ENCODE measurements at regions not wholly inside any gene's neighbourhood (a gene's known extent, or its start where the extent isn't known, plus 50 kb on each side); places are given as distances from the start of the nearest gene placed in this dataset.
A peak's percentile ranks its signal among the peaks of the same experiment; 100 is the strongest.

DNA sequence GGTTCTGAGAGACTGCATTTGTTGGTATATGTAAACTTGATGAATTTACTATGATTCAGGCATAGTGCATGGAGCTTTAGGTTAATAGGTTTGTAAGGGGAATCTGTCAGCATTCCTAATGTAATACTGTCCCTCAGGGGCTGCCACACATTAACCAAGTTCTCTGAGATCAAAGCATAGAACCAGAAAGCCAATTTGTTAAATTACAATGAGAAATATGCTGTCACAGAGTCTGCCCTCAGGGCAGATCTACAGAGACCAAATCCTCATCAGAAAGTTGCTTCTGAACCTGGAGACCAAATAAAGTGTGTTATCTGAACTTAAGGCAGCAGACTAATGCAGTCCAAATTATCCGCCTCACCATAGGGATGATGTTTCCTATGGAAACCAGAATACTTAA lies 250.8 kb upstream of the HTR1E start:
- no peaks in the 10 kb centered on the region for H3K9me3 ChIP-seq (ENCODE audit: low read length)
- H3F3A ChIP-seq (ENCODE audit: low read length, unreplicated experiment) = no peaks in the 10 kb centered on the region
- no peak overlapping the region for H2AFZ ChIP-seq (ENCODE audit: low read length)
- no peaks in the 10 kb centered on the region for H4K20me1 ChIP-seq (ENCODE audit: low read length)
- ATAC-seq = no peak
- H3K9me2 ChIP-seq (replicated peaks; ENCODE audit: low read length) = no peaks in the 10 kb centered on the region
- H3K4me2 ChIP-seq (ENCODE audit: low read length) = no peak overlapping the region
- ChIA-PET POLR2A (ENCODE audit: unreplicated experiment) (no interaction called here), CTCF (no interaction called here)
- BruUV-seq (replicated peaks) = no TSS peak
- no peaks in the 10 kb centered on the region for H3K4me1 ChIP-seq (ENCODE audit: insufficient read depth, low read length)
- H3K9ac ChIP-seq (ENCODE audit: low read length) = no peak overlapping the region
- no peak overlapping the region for H3K27ac ChIP-seq (ENCODE audit: low read length)
- H3K79me2 ChIP-seq (ENCODE audit: low read length) = no peaks in the 10 kb centered on the region
- TF ChIP-seq EZH2 (IDR thresholded peaks at IDR 0.05; ENCODE audit: low read length, unreplicated experiment) (no peak), EZH2phosphoT487 (IDR thresholded peaks at IDR 0.05; ENCODE audit: borderline replicate concordance, low read length) (no peak)
- TF ChIP-seq, protein P1, sequence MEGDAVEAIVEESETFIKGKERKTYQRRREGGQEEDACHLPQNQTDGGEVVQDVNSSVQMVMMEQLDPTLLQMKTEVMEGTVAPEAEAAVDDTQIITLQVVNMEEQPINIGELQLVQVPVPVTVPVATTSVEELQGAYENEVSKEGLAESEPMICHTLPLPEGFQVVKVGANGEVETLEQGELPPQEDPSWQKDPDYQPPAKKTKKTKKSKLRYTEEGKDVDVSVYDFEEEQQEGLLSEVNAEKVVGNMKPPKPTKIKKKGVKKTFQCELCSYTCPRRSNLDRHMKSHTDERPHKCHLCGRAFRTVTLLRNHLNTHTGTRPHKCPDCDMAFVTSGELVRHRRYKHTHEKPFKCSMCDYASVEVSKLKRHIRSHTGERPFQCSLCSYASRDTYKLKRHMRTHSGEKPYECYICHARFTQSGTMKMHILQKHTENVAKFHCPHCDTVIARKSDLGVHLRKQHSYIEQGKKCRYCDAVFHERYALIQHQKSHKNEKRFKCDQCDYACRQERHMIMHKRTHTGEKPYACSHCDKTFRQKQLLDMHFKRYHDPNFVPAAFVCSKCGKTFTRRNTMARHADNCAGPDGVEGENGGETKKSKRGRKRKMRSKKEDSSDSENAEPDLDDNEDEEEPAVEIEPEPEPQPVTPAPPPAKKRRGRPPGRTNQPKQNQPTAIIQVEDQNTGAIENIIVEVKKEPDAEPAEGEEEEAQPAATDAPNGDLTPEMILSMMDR (conservative IDR thresholded peaks at IDR 0.05; ENCODE audit: low read depth, low read length) = no peak
- no peaks in the 10 kb centered on the region for H3K27me3 ChIP-seq (ENCODE audit: low read length)
- intact Hi-C loops (cut with micrococcal nuclease) = no loop called here
- H3K36me3 ChIP-seq (ENCODE audit: low read depth, low read length) = no peaks in the 10 kb centered on the region
- no peak overlapping the region for H3K4me3 ChIP-seq (ENCODE audit: low read length)
- DNase-seq = no peak

DNA sequence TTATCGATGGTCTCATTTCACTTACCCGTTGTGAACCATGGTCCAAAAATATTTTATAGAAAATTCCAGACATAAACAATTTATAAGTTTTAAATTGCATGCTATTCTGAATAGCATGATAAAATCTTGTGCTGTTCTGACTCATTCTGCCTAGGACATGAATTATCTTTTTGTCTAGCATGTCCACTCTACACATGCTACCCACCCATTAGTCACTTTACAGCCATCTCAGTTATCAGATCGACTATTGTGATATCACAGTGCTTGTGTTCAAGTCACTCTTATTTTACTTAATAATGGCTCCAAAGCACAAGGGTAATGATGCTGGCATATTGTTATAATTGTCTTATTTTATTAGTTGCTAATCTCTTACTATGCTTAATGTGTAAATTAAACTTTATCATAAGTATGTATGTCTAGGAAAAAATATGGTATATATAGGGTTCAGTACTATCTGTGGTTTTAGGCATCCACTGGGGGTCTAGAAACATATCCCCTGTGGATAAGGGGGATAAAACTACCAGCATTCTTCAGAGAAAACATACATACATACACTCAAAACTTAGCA lies 252.0 kb upstream of the HTR1E start:
- Histone ChIP-seq H3K27me3 (ENCODE audit: low read length) (no peaks in the 10 kb centered on the region), H3K4me3 (ENCODE audit: low read length) (no peak overlapping the region), H3K79me2 (ENCODE audit: low read length) (no peaks in the 10 kb centered on the region), H3K9me2 (replicated peaks; ENCODE audit: low read length) (no peaks in the 10 kb centered on the region), H3K27ac (ENCODE audit: low read length) (no peak overlapping the region), H2AFZ (ENCODE audit: low read length) (no peak overlapping the region), H4K20me1 (ENCODE audit: low read length) (no peaks in the 10 kb centered on the region), H3K4me1 (ENCODE audit: insufficient read depth, low read length) (no peaks in the 10 kb centered on the region), H3K9me3 (ENCODE audit: low read length) (no peaks in the 10 kb centered on the region), H3K9ac (ENCODE audit: low read length) (no peak overlapping the region), H3K36me3 (ENCODE audit: low read depth, low read length) (no peaks in the 10 kb centered on the region), H3F3A (ENCODE audit: low read length, unreplicated experiment) (no peaks in the 10 kb centered on the region), H3K4me2 (ENCODE audit: low read length) (no peak overlapping the region)
- no peak for TF ChIP-seq EZH2 (IDR thresholded peaks at IDR 0.05; ENCODE audit: low read length, unreplicated experiment)
- TF ChIP-seq EZH2phosphoT487 (IDR thresholded peaks at IDR 0.05; ENCODE audit: borderline replicate concordance, low read length) = no peak
- TF ChIP-seq, protein P1 (conservative IDR thresholded peaks at IDR 0.05; ENCODE audit: low read depth, low read length) = no peak
- ChIA-PET POLR2A (ENCODE audit: unreplicated experiment) (no interaction called here), CTCF (no interaction called here)
- ATAC-seq (no peak), DNase-seq (peak; percentile 6)
- intact Hi-C loops (cut with micrococcal nuclease) = no loop called here
- BruUV-seq (replicated peaks) = no TSS peak

DNA sequence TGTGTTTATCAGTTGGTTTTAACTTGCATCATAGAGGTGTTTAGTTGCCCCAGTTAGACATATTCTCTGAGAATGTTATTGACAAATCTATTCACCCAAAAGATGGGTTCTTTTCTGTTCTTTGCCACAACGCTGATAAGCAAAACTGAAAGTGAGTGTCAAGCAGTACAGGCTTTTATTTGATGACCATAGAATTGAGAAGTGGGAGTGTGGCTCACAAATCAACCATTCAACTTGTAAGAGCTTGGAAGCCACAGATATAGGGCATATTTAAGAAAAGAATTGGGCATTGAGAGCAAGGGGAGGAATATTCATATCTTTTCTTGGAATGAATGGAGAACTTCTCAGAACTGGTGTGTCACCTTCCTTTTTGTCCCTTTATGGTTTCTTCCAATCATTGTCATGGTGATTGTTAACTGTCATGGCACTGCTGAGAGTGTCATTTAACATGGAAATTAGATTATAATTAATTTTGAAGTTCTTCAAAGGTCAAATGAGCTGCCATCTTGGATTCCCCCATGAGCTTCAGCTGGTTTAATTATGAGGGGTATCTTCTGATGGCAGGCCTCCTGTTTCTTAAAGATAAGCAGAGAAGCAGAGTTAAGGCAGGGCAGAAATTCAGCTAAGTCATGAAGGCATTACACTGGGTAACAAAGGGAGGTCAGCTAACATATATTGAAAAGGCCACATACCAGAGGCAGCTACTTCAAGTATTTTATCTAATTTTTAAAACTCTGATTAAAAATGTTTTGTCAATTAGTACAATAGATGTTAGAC lies 254.0 kb upstream of the HTR1E start:
- Histone ChIP-seq H3F3A (ENCODE audit: low read length, unreplicated experiment) (no peaks in the 10 kb centered on the region), H3K9ac (ENCODE audit: low read length) (no peak overlapping the region), H3K4me3 (ENCODE audit: low read length) (no peak overlapping the region), H3K4me2 (ENCODE audit: low read length) (no peak overlapping the region), H3K4me1 (ENCODE audit: insufficient read depth, low read length) (no peaks in the 10 kb centered on the region), H3K79me2 (ENCODE audit: low read length) (no peaks in the 10 kb centered on the region), H3K36me3 (ENCODE audit: low read depth, low read length) (no peaks in the 10 kb centered on the region), H4K20me1 (ENCODE audit: low read length) (no peaks in the 10 kb centered on the region), H2AFZ (ENCODE audit: low read length) (no peak overlapping the region), H3K27me3 (ENCODE audit: low read length) (no peaks in the 10 kb centered on the region), H3K9me2 (replicated peaks; ENCODE audit: low read length) (no peaks in the 10 kb centered on the region), H3K9me3 (ENCODE audit: low read length) (no peaks in the 10 kb centered on the region), H3K27ac (ENCODE audit: low read length) (no peak overlapping the region)
- ATAC-seq (no peak), DNase-seq (no peak)
- BruUV-seq (replicated peaks) = no TSS peak
- intact Hi-C loops (cut with micrococcal nuclease) = no loop called here
- ChIA-PET CTCF (no interaction called here), POLR2A (ENCODE audit: unreplicated experiment) (interaction anchor here (0.7 kb wide), 1 partner anchor 1040 kb away, joined by 3 read pairs; no protein-coding TSS in a partner anchor)
- TF ChIP-seq EZH2phosphoT487 (IDR thresholded peaks at IDR 0.05; ENCODE audit: borderline replicate concordance, low read length) (no peak), EZH2 (IDR thresholded peaks at IDR 0.05; ENCODE audit: low read length, unreplicated experiment) (no peak)
- TF ChIP-seq, protein P1 (conservative IDR thresholded peaks at IDR 0.05; ENCODE audit: low read depth, low read length) = no peak

Measured in PC-3 (cell line).